WTC11 (cell line): ENCODE measurements at regions not wholly inside any gene's neighbourhood (a gene's known extent, or its start where the extent isn't known, plus 50 kb on each side); places are given as distances from the start of the nearest gene placed in this dataset.
A peak's percentile ranks its signal among the peaks of the same experiment; 100 is the strongest.

Experiments
- ATAC-seq: fragments of 200-7000 bp; cut with Tn5 transposase; 2 replicates; pipeline ENCODE4 v1.10.0; 2021; ENCODE audit warnings: mild to moderate bottlenecking, moderate library complexity
- CTCF ChIA-PET: fragments of 300-600 bp; sonication (Branson Sonifier 250); formaldehyde crosslinking; loops from one replicate; lab custom pipeline; 2021; ENCODE audit warnings: antibody characterized with exemption; lab: Charles Lee
- POLR2A ChIA-PET: fragments of 350-600 bp; sonication (Branson Sonifier 250); formaldehyde crosslinking; loops from one replicate; lab custom pipeline; 2021; ENCODE audit warnings: antibody characterized with exemption; lab: Charles Lee
- DNase-seq: peaks from one replicate; pipeline ENCODE4 v3.0.0; 2021; ENCODE audit warnings: low spot score
- H3K27ac Mint-ChIP-seq: 2 replicates; pipeline ENCODE4 v1.8.0; 2021; ENCODE audit warnings: mixed read lengths
- H3K27me3 Mint-ChIP-seq: 2 replicates; pipeline ENCODE4 v1.8.0; 2021; ENCODE audit warnings: low read depth, mild to moderate bottlenecking, moderate library complexity, mixed read lengths
- H3K36me3 Mint-ChIP-seq: 2 replicates; pipeline ENCODE4 v1.8.0; 2021; ENCODE audit warnings: mixed read lengths
- H3K4me1 Mint-ChIP-seq: 2 replicates; pipeline ENCODE4 v1.8.0; 2022; ENCODE audit warnings: mixed read lengths
- H3K4me3 Mint-ChIP-seq: 2 replicates; pipeline ENCODE4 v1.8.0; 2021; ENCODE audit warnings: mild to moderate bottlenecking, moderate library complexity, mixed read lengths
- H3K9me3 Mint-ChIP-seq: 2 replicates; pipeline ENCODE4 v1.8.0; 2021; ENCODE audit warnings: mixed read lengths
- AFF4 ChIP-seq: sonication (generic); formaldehyde crosslinking; IDR thresholded peaks from 2 replicates; pipeline ENCODE4 v1.8.1; 2023; ENCODE audit warnings: mild to moderate bottlenecking, missing genetic modification reagents, borderline replicate concordance
- CREM ChIP-seq: sonication (generic); formaldehyde crosslinking; IDR thresholded peaks from 2 replicates; pipeline ENCODE4 v1.8.1; 2022; ENCODE audit warnings: mild to moderate bottlenecking, missing genetic modification reagents, moderate library complexity
- FOXK1 ChIP-seq: sonication (generic); formaldehyde crosslinking; IDR thresholded peaks from 2 replicates; pipeline ENCODE4 v1.8.0; 2022; ENCODE audit warnings: mild to moderate bottlenecking, moderate library complexity, missing genetic modification reagents
- MLX ChIP-seq: sonication (generic); formaldehyde crosslinking; IDR thresholded peaks from 2 replicates; pipeline ENCODE4 v1.8.1; 2023; ENCODE audit warnings: mild to moderate bottlenecking, missing genetic modification reagents, moderate library complexity
- NFATC4 ChIP-seq: fragments of 250-450 bp; sonication (Bioruptor Pico); IDR thresholded peaks from 2 replicates; pipeline ENCODE4 v1.9.0; 2021; ENCODE audit warnings: mild to moderate bottlenecking
- NR3C1 ChIP-seq: sonication (generic); formaldehyde crosslinking; conservative IDR thresholded peaks from 2 replicates; pipeline ENCODE4 v1.8.1; 2023; ENCODE audit warnings: low read depth, mild to moderate bottlenecking, missing genetic modification reagents
- RORB ChIP-seq: fragments of 250-450 bp; sonication (Bioruptor Pico); IDR thresholded peaks from 2 replicates; pipeline ENCODE4 v1.9.0; 2021; ENCODE audit warnings: mild to moderate bottlenecking
- TEAD1 ChIP-seq: sonication (generic); formaldehyde crosslinking; IDR thresholded peaks from 2 replicates; pipeline ENCODE4 v1.8.0; 2022; ENCODE audit warnings: mild to moderate bottlenecking, missing genetic modification reagents
- ZBTB21 ChIP-seq: sonication (generic); formaldehyde crosslinking; IDR thresholded peaks from 2 replicates; pipeline ENCODE4 v1.8.1; 2023; ENCODE audit warnings: mild to moderate bottlenecking, missing genetic modification reagents, borderline replicate concordance
- ZNF121 ChIP-seq: sonication (generic); formaldehyde crosslinking; IDR thresholded peaks from 2 replicates; pipeline ENCODE4 v1.8.0; 2023; ENCODE audit warnings: missing genetic modification reagents
- TF ChIP-seq, protein P1 (sequence below): sonication (generic); formaldehyde crosslinking; IDR thresholded peaks from 2 replicates; pipeline ENCODE4 v1.8.0; 2023; ENCODE audit warnings: mild to moderate bottlenecking, missing genetic modification reagents
- TF ChIP-seq, protein P2 (sequence below): fragments of 250-450 bp; sonication (Bioruptor Pico); IDR thresholded peaks from 2 replicates; pipeline ENCODE4 v2.1.2; 2022; ENCODE audit warnings: mild to moderate bottlenecking, moderate library complexity

- TF ChIP-seq AFF4 (no peak), TEAD1 (CRISPR knock-in tag) (no peak), FOXK1 (no peak), ZNF121 (CRISPR knock-in tag) (no peak), RORB (CRISPR knock-in tag) (no peak)
- TF ChIP-seq, protein P1, sequence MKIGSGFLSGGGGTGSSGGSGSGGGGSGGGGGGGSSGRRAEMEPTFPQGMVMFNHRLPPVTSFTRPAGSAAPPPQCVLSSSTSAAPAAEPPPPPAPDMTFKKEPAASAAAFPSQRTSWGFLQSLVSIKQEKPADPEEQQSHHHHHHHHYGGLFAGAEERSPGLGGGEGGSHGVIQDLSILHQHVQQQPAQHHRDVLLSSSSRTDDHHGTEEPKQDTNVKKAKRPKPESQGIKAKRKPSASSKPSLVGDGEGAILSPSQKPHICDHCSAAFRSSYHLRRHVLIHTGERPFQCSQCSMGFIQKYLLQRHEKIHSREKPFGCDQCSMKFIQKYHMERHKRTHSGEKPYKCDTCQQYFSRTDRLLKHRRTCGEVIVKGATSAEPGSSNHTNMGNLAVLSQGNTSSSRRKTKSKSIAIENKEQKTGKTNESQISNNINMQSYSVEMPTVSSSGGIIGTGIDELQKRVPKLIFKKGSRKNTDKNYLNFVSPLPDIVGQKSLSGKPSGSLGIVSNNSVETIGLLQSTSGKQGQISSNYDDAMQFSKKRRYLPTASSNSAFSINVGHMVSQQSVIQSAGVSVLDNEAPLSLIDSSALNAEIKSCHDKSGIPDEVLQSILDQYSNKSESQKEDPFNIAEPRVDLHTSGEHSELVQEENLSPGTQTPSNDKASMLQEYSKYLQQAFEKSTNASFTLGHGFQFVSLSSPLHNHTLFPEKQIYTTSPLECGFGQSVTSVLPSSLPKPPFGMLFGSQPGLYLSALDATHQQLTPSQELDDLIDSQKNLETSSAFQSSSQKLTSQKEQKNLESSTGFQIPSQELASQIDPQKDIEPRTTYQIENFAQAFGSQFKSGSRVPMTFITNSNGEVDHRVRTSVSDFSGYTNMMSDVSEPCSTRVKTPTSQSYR = no peak
- Mint-ChIP-seq H3K9me3 (peaks cover 11% of the 10 kb centered on the region), H3K27ac (no peak overlapping the region), H3K36me3 (no peaks in the 10 kb centered on the region), H3K27me3 (peaks cover 9% of the 10 kb centered on the region), H3K4me1 (peaks cover 20% of the 10 kb centered on the region), H3K4me3 (no peak overlapping the region)
- ATAC-seq (no peak), DNase-seq (no peak)
- ChIA-PET POLR2A (no interaction called here), CTCF (no interaction called here)
Measured at GRCh38 chr5:72667708-72668107, 148.8 kb upstream of the TNPO1 start.

GRCh38 chr5:72662936-72663335 is 153.5 kb upstream of the TNPO1 start:
- Mint-ChIP-seq H3K36me3 (no peaks in the 10 kb centered on the region), H3K4me3 (no peak overlapping the region)
- TF ChIP-seq NFATC4 (CRISPR knock-in tag) (no peak), CREM (CRISPR knock-in tag) (no peak)
- TF ChIP-seq, protein P2, sequence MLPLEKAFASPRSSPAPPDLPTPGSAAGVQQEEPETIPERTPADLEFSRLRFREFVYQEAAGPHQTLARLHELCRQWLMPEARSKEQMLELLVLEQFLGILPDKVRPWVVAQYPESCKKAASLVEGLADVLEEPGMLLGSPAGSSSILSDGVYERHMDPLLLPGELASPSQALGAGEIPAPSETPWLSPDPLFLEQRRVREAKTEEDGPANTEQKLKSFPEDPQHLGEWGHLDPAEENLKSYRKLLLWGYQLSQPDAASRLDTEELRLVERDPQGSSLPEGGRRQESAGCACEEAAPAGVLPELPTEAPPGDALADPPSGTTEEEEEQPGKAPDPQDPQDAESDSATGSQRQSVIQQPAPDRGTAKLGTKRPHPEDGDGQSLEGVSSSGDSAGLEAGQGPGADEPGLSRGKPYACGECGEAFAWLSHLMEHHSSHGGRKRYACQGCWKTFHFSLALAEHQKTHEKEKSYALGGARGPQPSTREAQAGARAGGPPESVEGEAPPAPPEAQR (CRISPR knock-in tag) = no peak
- TF ChIP-seq, all 79 proteins: peak for 0
- ChIA-PET POLR2A (no interaction called here), CTCF (interaction anchor here (0.8 to 1.5 kb wide), 2 partner anchors 52 to 553 kb away, joined by 3 to 4 read pairs; no protein-coding TSS in a partner anchor)
- Mint-ChIP-seq H3K27ac (no peak overlapping the region), H3K27me3 (peaks cover 9% of the 10 kb centered on the region), H3K4me1 (peaks cover 29% of the 10 kb centered on the region), H3K9me3 (peaks cover 3% of the 10 kb centered on the region)
- no peak for DNase-seq
- peak; percentile 62 for ATAC-seq

- Mint-ChIP-seq H3K27me3 (peaks cover 9% of the 10 kb centered on the region), H3K4me3 (no peak overlapping the region)
Measured at GRCh38 chr5:72662305-72662704, 154.2 kb upstream of the TNPO1 start.

More at GRCh38 chr5:72662305-72662704, 154.2 kb upstream of the TNPO1 start:
- ChIA-PET POLR2A (no interaction called here), CTCF (no interaction called here)
- TF ChIP-seq MLX (CRISPR knock-in tag) (no peak), NR3C1 (CRISPR knock-in tag) (no peak), ZBTB21 (no peak)
- TF ChIP-seq, protein P1 = no peak
- Mint-ChIP-seq H3K27ac (no peak overlapping the region), H3K9me3 (no peaks in the 10 kb centered on the region), H3K36me3 (no peaks in the 10 kb centered on the region), H3K4me1 (peaks cover 29% of the 10 kb centered on the region)
- DNase-seq (no peak), ATAC-seq (no peak; the same call in 1 of the 2 replicates)
